ENCODE measurements at regions not wholly inside any gene's neighbourhood (a gene's known extent, or its start where the extent isn't known, plus 50 kb on each side); places are given as distances from the start of the nearest gene placed in this dataset.

DNA sequence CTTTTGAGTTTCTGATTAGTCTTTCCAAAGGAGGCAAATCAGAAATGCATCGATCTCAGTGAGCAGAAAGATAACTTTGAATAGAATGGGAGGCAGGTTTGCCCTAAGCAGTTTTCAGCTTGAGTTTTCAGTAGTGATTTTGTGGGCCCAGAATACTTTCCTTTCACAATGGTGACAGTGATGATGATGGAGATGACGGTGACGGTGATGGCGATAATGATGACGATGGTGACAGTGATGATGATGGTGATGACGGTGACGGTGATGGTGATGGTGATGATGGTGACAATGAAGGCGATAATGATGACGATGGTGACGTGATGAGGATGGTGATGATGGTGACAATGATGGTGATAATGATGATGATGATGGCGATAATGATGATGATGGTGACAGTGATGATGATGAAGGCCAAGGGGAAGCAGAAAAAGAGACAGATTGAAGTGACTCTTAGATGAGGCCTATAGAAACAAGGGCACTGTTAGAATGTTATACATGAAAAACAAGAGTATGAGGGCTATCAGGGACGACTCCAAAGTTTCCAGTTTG is 153.4 kb upstream of the B3GAT1 start:
- DNase-seq, result no peak

DNA sequence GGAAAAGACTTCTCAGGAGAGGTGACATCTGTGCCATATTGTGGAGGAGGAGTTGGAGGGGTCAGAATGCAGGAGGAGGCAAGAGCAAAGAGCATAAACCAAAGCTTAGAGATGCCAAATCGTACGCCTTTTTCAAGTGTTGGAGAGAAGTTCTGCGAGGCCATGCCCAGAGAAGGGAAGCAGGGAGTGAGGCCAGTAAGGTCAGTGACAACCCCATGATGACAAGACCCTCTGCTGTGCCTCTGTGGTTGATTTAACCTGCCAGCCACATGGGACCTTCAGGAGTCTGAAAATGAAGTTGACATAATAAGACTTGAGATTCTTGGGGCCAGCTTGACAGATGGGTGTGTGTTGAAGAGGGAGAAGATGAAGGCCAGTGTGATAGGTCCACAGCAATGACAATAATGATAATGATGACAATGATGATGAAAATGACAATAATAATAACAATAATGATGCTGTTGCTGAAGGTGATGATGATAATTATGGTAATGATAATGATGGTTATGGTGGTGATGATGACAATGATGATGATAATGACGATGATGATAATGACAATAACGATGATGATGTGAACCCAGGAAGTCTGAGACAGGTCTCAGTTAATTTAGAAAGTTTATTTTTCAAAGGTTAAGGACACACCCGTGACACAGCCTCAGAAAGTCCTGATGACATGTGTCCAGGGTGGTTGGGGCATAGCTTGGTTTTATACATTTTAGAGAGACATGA is 152.6 kb upstream of the B3GAT1 start:
- DNase-seq, result no peak

DNA sequence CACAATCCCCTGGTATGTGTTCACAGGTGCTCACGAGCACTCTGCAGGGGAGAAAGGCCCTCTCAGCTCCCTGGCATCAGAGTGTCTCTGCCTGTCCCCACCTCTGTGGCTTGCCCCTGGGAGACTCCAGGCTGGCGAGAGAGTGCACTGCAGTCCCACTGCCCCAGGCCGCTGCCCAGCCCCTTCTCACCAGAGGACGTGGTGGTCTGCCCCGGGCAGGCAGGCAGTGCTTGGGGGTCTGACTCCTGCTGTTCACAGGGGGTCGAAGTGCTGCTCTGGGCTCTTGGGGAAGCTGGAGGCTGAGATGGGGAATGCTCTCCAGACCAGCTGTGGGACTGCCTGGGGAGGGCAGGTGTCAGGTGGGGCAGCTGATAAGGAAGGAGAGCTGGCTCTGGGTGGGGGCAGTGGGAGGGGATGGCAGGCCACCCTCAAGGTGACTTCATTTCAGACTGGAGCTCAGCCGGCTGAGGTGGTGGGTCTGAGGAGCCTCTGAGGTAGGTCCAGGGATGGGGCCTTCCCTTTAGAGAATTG is 151.0 kb upstream of the B3GAT1 start:
- DNase-seq, result no peak

DNA sequence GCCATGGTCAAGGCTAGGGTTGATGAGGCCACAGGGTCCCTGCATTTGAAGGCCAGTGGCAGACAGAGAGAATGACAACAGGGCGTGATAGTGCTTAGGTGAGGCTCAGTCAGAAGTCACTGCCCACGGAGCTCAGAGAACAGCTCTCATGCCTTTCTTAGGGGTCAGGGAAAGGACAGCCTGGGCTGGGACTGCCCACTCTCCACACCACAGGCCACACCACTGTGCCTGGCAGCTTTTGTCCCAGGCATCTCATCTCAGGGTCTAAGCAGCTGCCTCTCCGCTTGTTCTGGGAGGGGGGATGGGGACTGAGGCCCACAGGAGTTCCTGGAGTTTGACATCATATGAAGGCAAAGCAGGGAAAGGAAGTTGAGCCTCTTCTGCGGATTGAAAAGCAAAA is 150.2 kb upstream of the B3GAT1 start:
- DNase-seq, result no peak

DNA sequence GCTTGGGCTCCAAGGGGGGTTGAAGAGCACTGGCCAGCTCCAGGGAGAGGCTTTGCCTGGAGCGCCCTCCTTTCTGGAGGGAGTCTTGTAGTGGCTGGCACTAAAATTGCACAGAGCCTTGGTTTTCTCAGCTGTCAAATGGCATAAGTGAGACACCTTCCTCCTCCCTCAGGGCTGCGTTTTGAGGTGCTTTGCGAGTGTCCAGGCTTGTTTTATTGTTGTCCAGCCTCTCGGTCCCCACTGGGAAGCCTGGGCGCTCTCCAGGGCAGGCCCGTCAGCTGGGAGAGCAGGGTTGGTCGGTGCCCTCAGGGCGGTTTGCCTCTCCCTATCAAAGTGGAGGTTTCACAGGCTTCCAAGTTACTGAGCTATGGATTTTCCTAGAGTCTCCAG is 149.3 kb upstream of the B3GAT1 start:
- DNase-seq, result no peak

DNA sequence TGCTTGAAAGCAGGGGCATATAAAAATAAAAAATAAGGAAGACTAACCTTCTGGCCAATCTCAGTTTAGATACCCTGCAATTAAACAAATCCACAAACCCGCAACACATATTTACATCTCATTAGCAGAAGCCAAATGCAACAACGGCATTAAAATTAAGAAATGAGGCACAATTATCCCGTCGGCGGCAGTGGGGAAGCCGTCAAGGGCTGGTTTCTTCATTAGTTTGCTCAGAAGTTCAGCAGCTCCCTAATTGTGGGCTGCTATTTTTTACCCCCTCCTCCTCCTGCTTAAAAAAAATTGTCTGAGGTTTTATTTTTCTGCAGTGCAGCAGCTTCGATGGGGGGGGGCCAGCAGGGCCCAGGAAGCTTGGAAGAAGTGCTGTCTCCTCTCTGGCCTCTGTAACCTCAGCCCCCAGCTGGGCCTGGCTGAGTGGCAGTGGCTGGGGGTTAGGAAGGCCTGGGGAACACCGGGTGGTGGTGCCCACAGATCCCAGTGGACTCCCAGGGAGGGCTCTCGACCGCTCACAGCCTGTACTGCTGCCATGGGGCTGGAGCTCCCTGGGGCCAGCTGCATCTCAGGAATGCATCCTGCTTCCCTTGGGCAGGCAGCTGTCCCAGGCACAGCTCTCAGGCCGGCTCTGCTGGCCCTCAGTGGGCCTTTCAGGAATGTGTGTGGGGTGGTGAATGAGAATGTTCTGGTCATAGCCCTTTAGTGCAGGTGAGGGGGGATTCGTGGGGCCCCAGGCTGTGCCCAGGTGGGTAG is 148.7 kb upstream of the B3GAT1 start:
- DNase-seq, result no peak

DNA sequence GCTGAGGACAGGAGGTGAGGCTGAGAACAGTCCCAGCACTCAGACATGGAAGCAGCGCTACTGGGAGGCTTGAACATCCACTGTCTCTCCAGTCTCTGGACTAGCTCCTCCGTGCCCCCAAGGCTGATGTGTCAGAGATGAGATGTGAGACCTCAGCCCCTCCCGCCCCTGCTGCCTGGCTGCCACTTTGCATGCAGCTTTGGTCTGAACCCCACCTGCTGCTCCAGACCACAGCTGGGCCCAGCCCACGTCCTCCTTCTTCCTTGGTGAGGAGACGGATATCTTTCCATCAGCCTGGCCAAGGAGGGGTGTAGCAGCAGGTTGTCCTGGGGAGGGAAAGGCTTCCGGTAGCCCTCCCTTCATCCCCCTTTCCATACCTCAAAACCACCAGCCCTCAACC is 148.0 kb upstream of the B3GAT1 start:
- no peak for DNase-seq

DNA sequence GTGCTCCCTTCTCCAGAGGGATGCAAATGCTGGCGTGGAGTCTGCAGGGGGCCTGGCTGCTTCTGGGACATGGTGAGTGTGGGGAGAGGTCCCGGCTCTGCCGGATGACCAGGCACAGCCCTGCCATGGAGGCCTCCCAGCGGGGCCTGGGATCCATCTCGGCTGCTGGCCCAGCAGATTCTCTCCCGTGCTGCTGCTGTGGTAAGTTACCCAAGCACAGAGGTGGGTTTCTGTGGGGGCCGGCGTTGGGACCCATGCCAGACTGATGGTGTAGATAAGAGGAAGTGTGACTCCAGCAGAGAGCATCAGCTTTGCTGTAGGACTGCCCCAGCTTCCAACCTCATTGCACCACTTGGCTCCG is 147.5 kb upstream of the B3GAT1 start:
- no peak for DNase-seq

DNA sequence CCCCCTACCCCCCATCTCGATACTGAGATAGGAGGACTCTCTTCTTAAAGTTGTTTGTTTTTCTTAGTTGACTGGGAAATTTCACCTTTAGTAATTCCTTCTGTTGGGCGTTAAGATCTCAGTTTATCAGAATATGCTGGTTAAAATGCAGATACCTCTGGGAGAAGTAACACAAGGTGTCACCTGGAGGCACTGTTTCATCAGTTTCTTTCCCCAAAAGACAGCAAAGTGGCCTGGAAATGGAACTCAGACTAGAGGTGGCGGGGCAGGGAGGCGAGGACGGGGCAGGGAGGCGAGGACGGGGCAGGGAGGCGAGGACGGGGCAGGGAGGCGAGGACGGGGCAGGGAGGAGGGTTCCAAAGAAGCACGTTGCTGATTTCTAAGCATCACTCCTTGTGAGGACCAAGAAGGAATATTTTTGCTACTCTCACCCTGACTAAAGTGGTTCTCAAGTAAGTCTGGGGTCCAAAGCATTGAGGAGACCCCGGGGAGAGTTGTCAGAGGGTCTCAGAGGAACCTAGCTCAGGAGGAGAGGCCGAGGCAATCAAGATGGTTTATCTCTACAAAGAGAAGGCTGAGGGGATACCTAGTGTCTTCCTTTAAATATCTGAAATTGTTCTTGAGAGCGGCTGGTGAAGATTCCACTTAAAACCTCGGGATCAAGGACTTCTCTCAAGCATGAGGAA is 147.0 kb upstream of the B3GAT1 start:
- no peak for DNase-seq

DNA sequence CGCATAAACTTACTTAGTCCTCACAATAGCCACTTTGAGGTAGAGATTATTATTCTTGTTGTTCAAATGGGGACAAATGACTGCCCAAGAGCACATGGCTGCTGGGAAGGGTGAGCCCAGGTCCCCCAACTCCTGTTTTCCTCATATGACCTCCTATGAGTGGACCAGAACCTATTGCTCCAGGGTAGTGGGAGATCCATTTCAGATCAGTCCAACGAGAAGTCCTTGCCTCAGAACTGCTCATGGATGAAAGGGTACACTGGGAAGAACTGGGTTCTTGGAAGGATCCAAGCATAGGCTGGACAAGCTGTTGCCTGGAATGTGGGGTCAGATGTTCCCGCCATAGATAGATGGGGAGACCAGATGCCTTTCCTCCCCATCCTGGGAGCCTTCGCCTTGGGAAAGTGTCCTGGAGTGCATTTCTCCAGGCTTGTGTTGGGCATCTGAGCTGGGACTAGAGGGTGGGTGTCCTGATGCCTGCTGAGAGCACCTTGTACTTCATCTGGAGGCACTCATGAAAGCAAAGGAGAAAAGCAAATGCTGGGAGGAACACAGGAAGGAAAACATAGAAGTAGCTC is 146.3 kb upstream of the B3GAT1 start:
- no peak for DNase-seq

DNA sequence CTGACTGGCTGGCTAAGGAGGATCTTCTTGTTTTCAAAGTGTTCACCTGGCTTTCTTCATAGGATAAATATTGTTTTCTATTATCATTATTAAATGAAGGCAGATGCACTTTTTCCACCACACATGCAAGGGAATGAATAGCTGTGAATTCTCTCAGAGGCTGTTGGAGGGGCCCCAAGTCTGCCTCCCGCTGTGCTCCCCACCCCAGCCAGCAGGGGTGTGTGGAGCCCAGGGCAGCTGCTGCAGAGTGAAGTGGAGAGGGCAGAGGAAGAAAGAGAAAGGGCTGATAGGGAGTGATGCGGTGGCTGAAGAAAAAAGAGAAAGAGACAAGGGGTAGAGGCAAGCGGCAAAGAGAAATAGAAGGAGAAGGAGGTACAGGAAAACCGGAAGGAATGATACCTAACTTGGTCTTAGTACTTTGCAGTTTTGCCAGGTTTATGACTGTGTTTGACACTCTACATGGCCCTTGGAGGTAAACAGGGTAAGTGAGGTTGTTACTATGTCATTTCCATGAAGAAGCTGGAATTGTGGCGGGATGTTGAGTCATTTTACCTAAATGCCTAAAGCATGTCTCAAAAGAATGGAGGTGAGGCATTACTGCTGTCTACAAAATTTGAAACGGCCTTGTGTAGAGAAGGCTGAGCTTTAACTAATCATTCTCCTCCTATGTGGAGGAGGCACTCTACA is 145.7 kb upstream of the B3GAT1 start:
- DNase-seq, result no peak

DNA sequence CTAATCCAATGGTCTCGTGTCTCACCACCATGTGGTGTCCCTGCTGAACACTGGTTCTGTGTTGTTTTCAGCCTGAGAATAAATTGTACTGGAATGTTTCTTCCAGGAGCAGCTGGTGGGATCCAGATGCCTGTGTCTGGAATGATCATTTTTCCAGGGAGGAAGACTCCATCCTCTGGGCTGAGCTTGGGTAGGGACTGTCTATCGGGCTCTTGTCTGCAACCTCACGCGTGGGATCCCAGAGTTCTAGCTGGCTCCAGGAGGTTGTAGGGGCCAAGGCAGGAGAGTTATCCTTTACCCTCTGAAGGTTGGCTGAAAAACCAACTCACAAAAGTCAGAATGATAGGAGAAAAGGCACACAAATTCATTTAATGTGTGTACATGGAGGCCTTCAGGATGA is 144.1 kb upstream of the B3GAT1 start:
- no peak for DNase-seq

DNA sequence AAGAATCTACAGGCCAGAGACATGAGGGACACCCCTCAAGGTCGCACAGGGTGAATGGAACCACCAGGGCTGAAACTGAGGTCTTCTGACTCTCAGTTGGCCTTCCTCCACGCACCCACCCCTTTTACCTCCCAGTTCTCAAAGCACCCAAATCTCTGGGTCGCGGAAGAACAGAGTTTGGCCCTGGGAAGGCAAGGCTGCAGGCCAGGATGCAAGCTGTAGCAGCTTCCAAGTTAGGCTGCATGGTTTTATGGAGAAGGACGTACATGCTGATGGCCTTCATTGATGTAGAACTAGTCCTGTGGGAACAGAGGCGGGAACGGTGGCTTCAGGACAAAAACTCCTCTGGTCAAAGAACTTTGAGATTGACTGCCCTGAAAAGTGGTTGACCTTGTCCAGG is 143.5 kb upstream of the B3GAT1 start:
- DNase-seq, result no peak

DNA sequence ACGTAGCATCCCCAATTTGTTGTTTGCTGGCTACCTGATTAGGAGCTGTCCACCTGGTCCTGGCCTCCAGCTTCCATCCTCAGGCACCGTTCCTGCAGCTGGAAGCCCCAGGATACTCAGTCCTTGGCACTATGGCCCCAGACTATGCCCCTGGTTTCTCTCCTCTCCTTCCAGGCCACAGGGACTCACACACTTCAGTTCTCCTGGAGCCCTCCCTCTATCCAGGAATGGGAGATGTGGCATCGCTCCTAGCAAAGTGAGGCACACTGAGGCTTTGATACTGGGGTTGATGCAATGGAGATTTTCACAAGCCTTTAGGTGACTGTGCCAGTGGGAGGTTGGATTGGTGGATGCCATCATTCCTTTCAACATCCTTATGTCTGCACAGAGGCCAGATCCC is 142.8 kb upstream of the B3GAT1 start:
- DNase-seq, result no peak

DNA sequence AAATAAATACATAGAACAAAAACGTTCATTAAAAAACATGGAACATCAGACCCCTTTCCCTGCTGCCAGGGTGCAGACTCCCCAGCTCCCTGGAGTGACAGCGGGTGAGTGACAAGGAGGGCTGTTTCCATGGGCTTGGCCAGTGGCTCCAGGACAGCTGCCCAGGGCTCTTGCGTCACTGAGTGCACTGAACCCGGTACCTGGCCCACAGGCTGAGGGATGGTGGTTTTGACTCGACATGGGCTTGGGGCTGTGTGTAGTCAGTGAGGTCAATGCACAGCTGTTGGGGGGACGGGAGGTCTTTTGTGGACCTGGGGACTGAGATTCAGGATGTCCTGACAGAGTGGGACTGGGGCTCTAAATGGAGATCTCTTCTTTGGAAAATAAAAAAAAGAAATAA is 142.1 kb upstream of the B3GAT1 start:
- no peak for DNase-seq

DNA sequence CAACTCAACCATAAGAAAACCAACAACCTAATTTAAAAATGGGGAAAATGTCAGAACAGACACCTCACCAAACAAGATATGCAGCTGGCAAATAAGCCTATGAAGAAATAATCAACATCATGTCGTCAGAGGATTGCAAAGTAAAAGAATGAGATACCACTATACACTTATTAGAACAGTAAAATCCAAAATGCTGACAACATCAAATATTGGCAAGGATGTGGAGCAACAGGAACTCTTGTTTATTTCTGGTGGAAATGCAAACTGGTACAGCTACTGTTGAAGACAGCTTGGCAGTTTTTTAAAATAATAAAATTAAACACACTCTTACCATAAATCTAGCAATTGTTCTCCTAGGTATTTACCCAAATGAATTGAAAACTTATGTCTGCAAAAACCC is 140.7 kb upstream of the B3GAT1 start:
- DNase-seq, result no peak

DNA sequence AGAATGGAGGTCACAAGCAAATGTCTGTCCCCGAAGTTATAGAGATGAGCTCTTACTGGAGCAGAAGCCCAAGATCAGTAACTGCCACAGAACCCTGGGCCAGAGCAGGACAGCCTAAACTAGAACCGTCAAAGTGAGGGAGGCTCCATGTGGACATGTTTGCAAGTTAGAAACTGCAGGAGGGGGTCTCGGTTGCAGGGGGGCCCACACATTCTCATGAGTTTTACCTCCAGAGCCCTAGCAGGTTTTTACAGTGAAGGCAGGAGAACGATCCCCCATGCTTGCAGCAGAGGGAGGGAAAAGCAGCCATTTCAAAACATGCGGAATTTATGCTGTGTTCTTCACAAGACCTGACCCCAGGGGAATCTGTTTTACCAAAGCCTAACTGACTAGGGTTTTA is 133.5 kb upstream of the B3GAT1 start:
- no peak for DNase-seq

DNA sequence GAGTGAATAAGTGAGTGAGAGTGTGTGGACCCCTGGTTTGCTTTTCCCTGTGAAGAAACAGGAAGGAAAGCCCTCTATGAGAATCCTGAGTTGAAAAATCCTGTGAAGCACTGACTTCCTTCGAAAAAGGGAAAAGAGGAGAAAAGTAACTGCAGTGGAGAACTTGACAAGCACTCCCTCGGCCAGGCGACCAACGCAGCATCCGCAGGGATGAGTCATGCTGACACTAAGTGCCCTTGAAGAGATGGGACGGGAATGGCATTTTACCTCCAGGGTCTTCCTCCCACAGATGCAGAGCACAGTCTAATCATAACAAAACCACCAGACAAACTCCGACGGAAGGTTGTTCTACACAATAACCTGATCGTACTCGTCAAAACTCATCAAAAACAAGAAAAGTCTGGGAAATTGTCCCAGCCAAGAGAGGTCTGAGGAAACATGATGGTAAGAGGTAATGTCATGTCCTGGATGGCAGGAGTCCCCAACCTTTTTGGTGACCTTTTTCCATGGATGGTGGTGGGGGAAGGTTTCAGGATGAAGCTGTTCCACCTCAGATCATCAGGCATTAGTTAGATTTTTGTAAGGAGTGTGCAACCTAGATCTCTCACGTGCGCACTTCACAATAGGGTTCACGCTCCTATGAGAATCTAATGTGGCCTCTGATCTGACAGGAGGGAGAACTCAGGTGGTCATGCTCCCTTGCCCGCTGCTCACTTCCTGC is 132.2 kb upstream of the B3GAT1 start:
- DNase-seq, result no peak

DNA sequence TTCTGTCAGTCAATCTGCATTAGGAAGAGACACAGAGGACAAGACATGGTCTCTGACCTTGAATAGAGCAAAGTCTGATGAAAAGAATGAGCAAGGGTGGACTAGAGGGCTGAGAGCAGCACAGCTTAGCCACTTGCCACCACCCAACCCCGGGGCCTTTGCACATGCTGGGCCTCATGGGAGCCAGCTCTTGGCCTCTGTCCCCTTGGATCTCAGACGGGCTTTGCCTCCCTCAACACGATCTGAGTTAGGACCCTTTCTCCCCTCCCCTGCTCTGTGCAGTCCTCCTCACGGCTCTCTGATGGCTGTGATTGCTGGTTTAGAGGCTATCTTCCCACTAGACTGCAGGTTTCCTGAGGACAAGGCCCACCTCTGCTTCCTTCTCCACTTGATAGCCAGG is 131.6 kb upstream of the B3GAT1 start:
- no peak for DNase-seq

DNA sequence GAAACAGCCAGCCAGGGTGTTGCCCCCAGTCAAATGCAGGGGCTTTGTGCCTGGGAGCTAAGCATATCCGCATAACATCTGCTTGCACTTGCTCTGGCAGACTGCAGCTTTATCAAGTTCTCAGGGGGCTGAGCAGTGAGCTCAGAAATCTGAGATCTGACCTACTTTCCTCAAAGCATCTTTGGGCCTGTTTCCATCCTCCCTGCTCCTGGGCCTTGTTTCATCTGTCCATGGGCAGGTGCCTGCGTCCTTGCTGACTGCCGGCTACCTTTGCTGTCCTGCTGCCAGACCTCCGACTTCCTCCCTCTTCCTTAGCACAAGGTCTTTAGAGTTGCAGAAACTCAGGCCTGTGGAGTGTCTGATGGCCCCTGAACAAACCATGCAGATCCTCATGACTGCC is 131.2 kb upstream of the B3GAT1 start:
- DNase-seq, result no peak

DNA sequence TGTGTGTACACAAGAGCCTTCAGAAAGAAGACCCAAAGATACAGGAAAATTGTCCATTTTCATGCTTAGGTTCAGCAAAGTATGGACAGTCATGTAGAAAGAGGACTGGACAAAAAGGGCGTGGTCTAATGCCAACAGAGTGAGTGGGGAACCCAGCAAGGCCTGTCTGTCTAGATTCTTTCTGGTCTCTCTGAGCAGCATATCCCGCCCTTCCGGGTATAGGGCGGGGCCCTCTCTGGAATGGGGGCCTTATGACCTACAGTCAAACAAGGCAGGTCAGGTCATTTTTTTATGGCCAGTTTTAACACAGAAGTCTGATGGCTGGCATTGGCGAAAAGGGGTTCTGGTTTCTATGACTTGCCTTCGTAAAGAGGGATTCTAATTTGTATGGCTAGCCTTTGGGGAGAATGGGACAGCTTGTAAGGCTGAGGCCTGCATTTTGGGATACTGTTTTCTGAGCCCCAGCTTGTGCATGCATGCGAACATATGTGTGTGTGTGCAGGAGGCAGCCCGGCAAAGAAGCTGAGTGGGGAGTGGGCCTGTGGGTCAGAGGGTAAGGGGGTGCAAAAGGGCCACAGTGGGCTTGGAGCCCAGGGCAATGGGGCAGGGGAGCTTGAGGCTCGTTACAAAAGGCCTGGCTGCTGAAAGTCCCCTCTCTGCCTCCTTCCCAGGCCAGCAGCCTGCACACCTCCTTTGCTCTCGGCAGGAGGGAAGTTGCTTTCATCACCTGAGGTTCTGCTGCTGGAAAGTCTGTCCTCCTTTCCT is 130.5 kb upstream of the B3GAT1 start:
- no peak for DNase-seq

Data from CD4-positive, alpha-beta T cell treated with Interleukin-17A for 4 hours (primary cell).